ENCODE measurements at regions not wholly inside any gene's neighbourhood (a gene's known extent, or its start where the extent isn't known, plus 50 kb on each side); places are given as distances from the start of the nearest gene placed in this dataset.
"Not testable (repeated sequence)": the region's sequence is repeated elsewhere in the genome, so short reads cannot be mapped to it uniquely, and the experiment has no call there.

- DNase-seq (ENCODE audit: low spot score), result no peak
These were observed 304.8 kb upstream of the DDI1 start for GRCh38 chr11:103731670-103732069.

GRCh38 chr11:103733889-103734288, 302.6 kb upstream of the DDI1 start:
- no peak for DNase-seq (ENCODE audit: low spot score)

GRCh38 chr11:103735497-103736032, 300.9 kb upstream of the DDI1 start:
- no peak for DNase-seq (ENCODE audit: low spot score)

GRCh38 chr11:103736315-103737036, 300.0 kb upstream of the DDI1 start:
- DNase-seq (ENCODE audit: low spot score), result no peak

GRCh38 chr11:103737037-103737622, 299.3 kb upstream of the DDI1 start:
- no peak for DNase-seq (ENCODE audit: low spot score)

- DNase-seq (ENCODE audit: low spot score), result no peak
These were observed 298.7 kb upstream of the DDI1 start for GRCh38 chr11:103737747-103738146.

GRCh38 chr11:103739074-103739796, 297.2 kb upstream of the DDI1 start:
- DNase-seq (ENCODE audit: low spot score), result not testable (repeated sequence)

- DNase-seq (ENCODE audit: low spot score), result no peak
These were observed 291.8 kb upstream of the DDI1 start for GRCh38 chr11:103744496-103745153.

GRCh38 chr11:103749158-103749557, 287.3 kb upstream of the DDI1 start:
- DNase-seq (ENCODE audit: low spot score), result no peak

GRCh38 chr11:103768816-103769215, 267.6 kb upstream of the DDI1 start:
- no peak for DNase-seq (ENCODE audit: low spot score)

- peak; percentile 11 for DNase-seq (ENCODE audit: low spot score)
These were observed 263.4 kb upstream of the DDI1 start for GRCh38 chr11:103773059-103773458.

GRCh38 chr11:103773537-103773936, 262.9 kb upstream of the DDI1 start:
- no peak for DNase-seq (ENCODE audit: low spot score)

GRCh38 chr11:103779054-103779453, 257.4 kb upstream of the DDI1 start:
- no peak for DNase-seq (ENCODE audit: low spot score)

GRCh38 chr11:103789952-103790351, 246.5 kb upstream of the DDI1 start:
- DNase-seq (ENCODE audit: low spot score), result no peak

- no peak for DNase-seq (ENCODE audit: low spot score)
These were observed 243.4 kb upstream of the DDI1 start for GRCh38 chr11:103792981-103793468.

GRCh38 chr11:103794262-103794661, 242.2 kb upstream of the DDI1 start:
- no peak for DNase-seq (ENCODE audit: low spot score)

- no peak for DNase-seq (ENCODE audit: low spot score)
These were observed 238.4 kb upstream of the DDI1 start for GRCh38 chr11:103798026-103798425.

- no peak for DNase-seq (ENCODE audit: low spot score)
These were observed 238.0 kb upstream of the DDI1 start for GRCh38 chr11:103798446-103798845.

- no peak for DNase-seq (ENCODE audit: low spot score)
These were observed 235.9 kb upstream of the DDI1 start for GRCh38 chr11:103800406-103801114.

GRCh38 chr11:103803062-103803461, 233.4 kb upstream of the DDI1 start:
- DNase-seq (ENCODE audit: low spot score), result no peak

- no peak for DNase-seq (ENCODE audit: low spot score)
These were observed 230.8 kb upstream of the DDI1 start for GRCh38 chr11:103805688-103806009.
